ENCODE measurements at regions not wholly inside any gene's neighbourhood (a gene's known extent, or its start where the extent isn't known, plus 50 kb on each side); places are given as distances from the start of the nearest gene placed in this dataset.

- DNase-seq = no peak
Observed at GRCh38 chr5:2902742-2903297, 151.3 kb upstream of the IRX2 start.

- DNase-seq = no peak
Observed at GRCh38 chr5:2902186-2902585, 150.7 kb upstream of the IRX2 start.

- no peak for DNase-seq
Observed at GRCh38 chr5:2901511-2901910, 150.0 kb upstream of the IRX2 start.

- DNase-seq = no peak
Observed at GRCh38 chr5:2901096-2901495, 149.6 kb upstream of the IRX2 start.

GRCh38 chr5:2900360-2900759, 148.9 kb upstream of the IRX2 start:
- no peak for DNase-seq

GRCh38 chr5:2899311-2899710, 147.8 kb upstream of the IRX2 start:
- DNase-seq = no peak

- DNase-seq = no peak
Observed at GRCh38 chr5:2898661-2899060, 147.2 kb upstream of the IRX2 start.

- no peak for DNase-seq
Observed at GRCh38 chr5:2897276-2897961, 145.9 kb upstream of the IRX2 start.

GRCh38 chr5:2896371-2897275, 145.1 kb upstream of the IRX2 start:
- DNase-seq = no peak

- no peak for DNase-seq
Observed at GRCh38 chr5:2895876-2896275, 144.4 kb upstream of the IRX2 start.

GRCh38 chr5:2895196-2895595, 143.7 kb upstream of the IRX2 start:
- no peak for DNase-seq

GRCh38 chr5:2894736-2895135, 143.3 kb upstream of the IRX2 start:
- no peak for DNase-seq

GRCh38 chr5:2894316-2894715, 142.8 kb upstream of the IRX2 start:
- no peak for DNase-seq

GRCh38 chr5:2892466-2893000, 141.1 kb upstream of the IRX2 start:
- DNase-seq = no peak

- no peak for DNase-seq
Observed at GRCh38 chr5:2891781-2892180, 140.3 kb upstream of the IRX2 start.

- no peak for DNase-seq
Observed at GRCh38 chr5:2890011-2890410, 138.5 kb upstream of the IRX2 start.

GRCh38 chr5:2888520-2889060, 137.1 kb upstream of the IRX2 start:
- no peak for DNase-seq

GRCh38 chr5:2887481-2888348, 136.2 kb upstream of the IRX2 start:
- no peak for DNase-seq

- no peak for DNase-seq
Observed at GRCh38 chr5:2886531-2886930, 135.1 kb upstream of the IRX2 start.

- DNase-seq = no peak
Observed at GRCh38 chr5:2883771-2884170, 132.3 kb upstream of the IRX2 start.

- DNase-seq = no peak
Observed at GRCh38 chr5:2879701-2880100, 128.2 kb upstream of the IRX2 start.

GRCh38 chr5:2877522-2877921, 126.0 kb upstream of the IRX2 start:
- DNase-seq = no peak
